Epithelial cell of proximal tubule (primary cell): ENCODE measurements at regions not wholly inside any gene's neighbourhood (a gene's known extent, or its start where the extent isn't known, plus 50 kb on each side); places are given as distances from the start of the nearest gene placed in this dataset.

Experiments
- DNase-seq: peaks from one replicate; pipeline ENCODE4 v3.0.0-alpha.2; 2011; ENCODE audit warnings: low read depth
- H3K4me3 ChIP-seq: 2 replicates; pipeline ENCODE4 v1.5.1; 2011; ENCODE audit warnings: low read depth, mild to moderate bottlenecking, low read length
- TF ChIP-seq, protein P1 (sequence below): conservative IDR thresholded peaks from 2 replicates; pipeline ENCODE4 v1.5.1; 2012; ENCODE audit warnings: low read depth, mild to moderate bottlenecking, low read length

DNA sequence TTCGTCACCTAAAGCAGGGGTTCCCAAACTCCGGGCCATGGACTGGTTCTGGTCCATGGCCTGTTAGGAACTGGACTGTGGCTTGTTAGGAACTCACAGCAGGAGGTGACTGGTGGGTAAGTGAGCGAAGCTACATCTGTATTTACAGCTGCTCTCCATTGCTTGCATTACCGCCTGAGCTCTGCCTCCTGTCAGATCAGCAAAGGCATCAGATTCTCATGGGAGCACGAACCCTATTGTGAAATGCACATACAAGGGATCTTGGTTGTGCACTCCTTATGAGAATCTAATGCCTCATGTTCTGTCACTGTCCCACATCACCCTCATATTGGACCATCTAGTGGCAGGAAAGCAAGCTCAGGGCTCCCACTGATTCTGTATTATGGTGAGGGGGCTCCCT, 217.0 kb downstream of the ZFP36L2 start:
- DNase-seq: no peak

DNA sequence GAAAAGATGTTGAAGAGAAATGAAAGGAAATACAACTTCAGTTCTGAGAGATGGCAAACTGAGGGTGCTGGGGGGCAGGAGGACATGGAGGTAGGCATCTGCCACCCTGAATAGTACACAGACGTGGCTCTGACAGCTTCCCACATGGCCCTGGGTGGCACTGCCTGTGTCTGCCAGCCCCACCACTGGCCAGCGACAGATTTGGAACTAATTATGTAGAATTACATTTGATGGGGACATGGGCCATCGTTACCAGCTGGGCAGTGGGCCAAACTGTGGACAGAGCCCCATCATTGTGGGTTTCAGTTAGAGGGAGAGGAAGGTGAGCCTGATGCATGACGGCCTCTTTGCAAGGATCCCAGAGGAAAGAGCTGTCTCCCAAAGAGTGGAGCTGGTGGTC, 216.0 kb upstream of the HAAO start:
- no peak for DNase-seq
- TF ChIP-seq, protein P1, sequence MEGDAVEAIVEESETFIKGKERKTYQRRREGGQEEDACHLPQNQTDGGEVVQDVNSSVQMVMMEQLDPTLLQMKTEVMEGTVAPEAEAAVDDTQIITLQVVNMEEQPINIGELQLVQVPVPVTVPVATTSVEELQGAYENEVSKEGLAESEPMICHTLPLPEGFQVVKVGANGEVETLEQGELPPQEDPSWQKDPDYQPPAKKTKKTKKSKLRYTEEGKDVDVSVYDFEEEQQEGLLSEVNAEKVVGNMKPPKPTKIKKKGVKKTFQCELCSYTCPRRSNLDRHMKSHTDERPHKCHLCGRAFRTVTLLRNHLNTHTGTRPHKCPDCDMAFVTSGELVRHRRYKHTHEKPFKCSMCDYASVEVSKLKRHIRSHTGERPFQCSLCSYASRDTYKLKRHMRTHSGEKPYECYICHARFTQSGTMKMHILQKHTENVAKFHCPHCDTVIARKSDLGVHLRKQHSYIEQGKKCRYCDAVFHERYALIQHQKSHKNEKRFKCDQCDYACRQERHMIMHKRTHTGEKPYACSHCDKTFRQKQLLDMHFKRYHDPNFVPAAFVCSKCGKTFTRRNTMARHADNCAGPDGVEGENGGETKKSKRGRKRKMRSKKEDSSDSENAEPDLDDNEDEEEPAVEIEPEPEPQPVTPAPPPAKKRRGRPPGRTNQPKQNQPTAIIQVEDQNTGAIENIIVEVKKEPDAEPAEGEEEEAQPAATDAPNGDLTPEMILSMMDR: no peak
- no peak overlapping the region for H3K4me3 ChIP-seq

More for the DNA sequence above, 217.0 kb downstream of the ZFP36L2 start:
- H3K4me3 ChIP-seq: no peak overlapping the region
- TF ChIP-seq, protein P1: no peak

DNA sequence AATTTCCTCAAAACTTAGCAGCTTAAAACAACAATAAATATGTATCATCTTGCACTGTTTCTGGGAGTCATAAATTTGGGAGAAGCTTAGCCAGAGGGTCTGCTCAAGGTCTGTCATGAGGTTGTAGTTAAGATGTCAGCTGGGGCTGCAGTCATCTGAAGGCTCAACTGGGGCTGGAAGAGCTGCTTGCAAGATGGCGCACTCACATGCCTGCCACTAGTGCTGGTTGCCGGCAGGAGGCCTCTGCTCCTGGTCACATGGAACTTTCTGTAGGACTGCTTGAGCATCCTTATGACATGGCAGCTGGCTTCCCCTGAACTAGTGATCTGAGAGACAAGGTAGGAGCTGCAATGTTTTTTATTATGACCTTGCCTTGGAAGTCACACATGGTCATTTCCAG, 215.5 kb upstream of the HAAO start:
- no peak overlapping the region for H3K4me3 ChIP-seq
- no peak for DNase-seq
- TF ChIP-seq, protein P1: no peak

DNA sequence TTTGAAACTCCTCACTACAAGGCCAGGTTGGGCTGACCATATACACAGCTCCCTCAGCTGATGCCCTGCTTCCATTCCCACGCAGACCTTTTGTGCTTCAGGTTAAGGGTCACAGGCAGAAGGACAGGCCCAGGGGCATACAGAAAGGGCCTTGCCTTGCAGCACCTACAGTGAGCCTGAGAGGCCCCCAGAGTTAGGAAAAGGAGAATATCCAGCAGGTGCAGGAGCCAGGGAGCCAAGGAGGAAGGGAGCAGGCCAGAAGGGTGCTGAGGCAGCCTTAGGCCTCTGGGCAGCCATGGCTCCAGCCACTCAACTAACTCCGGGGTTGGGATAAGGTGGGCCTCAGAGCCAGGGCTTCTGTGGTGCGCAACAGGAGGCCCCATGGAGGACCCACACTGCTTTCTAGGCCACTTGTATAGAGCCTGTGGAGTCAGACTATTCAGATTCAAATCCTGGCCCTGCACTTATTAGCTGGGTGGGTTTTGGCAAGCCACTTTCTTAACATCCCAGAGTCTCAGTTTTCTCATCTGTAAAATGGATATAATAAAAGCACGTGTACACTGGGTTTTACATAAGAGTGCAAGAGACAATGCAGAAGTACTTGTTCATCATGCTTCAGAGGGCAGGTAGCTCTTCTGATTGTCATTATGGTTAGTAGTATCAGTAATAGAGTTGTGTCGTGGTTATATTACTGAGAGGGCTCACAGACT, 214.6 kb upstream of the HAAO start:
- TF ChIP-seq, protein P1: no peak
- no peak for DNase-seq
- H3K4me3 ChIP-seq: no peak overlapping the region

DNA sequence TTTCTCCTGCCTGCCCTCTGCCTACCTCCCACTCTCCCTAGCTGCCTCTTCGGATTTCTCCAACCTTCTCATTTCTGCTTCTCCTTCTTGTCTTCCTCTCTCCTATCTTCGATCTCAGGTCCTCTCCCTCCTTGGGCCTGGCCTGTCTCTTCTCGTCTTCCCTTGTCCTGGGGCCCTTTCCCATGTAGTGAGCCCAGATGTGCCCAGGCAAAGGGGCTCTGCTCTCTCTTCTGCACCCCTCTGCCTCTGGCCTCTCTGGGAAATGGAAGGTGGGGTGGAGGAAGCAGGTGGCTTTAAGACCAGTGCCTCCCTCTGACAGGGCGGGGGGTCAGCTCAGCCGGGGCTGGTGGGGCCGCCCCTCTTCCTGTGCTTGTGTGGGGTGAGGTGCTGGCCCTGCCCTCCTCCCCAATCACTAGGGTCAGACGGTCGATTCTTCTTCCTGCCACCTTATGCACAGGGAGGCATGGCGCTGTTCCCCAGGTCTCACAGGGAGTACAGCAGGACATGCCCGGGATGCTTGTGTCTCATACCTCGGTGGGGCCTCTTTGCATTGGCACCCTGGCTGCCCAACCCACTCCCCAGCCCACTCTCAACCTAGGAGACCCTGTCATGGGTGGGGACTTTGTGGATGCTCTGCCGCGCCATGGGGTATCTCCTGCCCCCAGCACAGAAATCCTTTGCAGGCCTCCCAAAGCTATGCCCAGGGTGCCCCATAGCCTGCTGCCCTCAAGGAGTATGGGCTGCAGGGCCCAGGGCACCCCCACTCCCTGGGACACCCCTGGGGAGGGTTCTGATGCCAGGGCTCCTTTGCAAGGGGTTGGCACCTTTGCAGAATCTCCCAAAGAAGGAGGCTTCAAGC, 213.8 kb upstream of the HAAO start:
- DNase-seq: no peak
- TF ChIP-seq, protein P1: no peak

DNA sequence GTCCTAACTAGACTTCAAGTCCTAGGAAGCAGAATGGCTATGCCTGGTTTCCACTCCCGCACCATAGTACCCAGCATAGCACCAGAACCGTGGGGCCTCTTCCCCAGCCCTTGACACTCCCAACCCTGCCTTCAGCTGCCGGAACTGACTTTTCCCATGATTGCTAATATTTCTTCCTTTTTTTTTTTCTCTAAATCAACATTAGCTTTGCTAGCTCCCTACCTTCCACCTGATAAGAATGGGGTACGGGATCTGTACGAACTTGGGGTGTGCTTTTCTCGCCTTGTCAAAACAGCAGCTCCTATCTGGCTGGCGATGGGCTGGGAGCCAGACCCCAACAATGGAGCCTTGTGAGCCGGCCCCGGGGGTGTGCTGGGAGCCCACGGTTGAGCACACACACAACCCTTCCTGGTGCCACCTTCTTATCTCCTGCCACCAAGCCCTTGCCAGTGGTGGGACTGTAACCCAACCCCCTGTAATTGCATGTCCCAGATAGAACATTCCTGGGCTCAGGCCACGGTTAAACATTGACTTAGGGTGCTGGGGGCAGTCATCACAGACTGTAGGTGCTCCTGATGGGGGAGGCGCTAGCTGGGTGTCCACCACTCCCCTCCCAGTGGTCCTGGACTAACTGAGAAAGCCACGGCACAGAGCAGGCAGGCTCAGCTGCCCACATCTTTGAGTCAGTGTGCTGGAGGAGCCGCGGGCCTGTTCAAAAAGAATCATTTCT, 213.0 kb upstream of the HAAO start:
- TF ChIP-seq, protein P1: no peak
- DNase-seq: no peak
- H3K4me3 ChIP-seq: no peak overlapping the region

More for the DNA sequence above, 213.8 kb upstream of the HAAO start:
- H3K4me3 ChIP-seq: no peak overlapping the region
